Inflammatory macrophage treated with lipopolysaccharide for 1 hour (primary cell): ENCODE measurements at regions not wholly inside any gene's neighbourhood (a gene's known extent, or its start where the extent isn't known, plus 50 kb on each side); places are given as distances from the start of the nearest gene placed in this dataset.
"Not testable (repeated sequence)": the region's sequence is repeated elsewhere in the genome, so short reads cannot be mapped to it uniquely, and the experiment has no call there.

Experiments used
- DNase-seq, 2 donors: peaks; one replicate each; pipeline ENCODE4 v3.0.0-alpha.2; 2020 to 2022

GRCh38 chr13:54268013-54268695 lies 1239.5 kb downstream of the OLFM4 start:
- not testable (repeated sequence) for DNase-seq

- no peak for DNase-seq
These were observed 1258.6 kb downstream of the OLFM4 start for GRCh38 chr13:54287062-54287764.

GRCh38 chr13:54301085-54301484 lies 1272.5 kb downstream of the OLFM4 start:
- DNase-seq, result no peak

- DNase-seq, result no peak
These were observed 1276.8 kb downstream of the OLFM4 start for GRCh38 chr13:54305377-54305776.

GRCh38 chr13:54312885-54313284 lies 1284.3 kb downstream of the OLFM4 start:
- DNase-seq, result no peak

GRCh38 chr13:54317722-54318121 lies 1289.1 kb downstream of the OLFM4 start:
- no peak for DNase-seq

- DNase-seq, result no peak
These were observed 1308.9 kb downstream of the OLFM4 start for GRCh38 chr13:54337540-54337939.

GRCh38 chr13:54347531-54347930 lies 1318.9 kb downstream of the OLFM4 start:
- DNase-seq, result no peak

GRCh38 chr13:54356209-54356608 lies 1327.6 kb downstream of the OLFM4 start:
- DNase-seq, result no peak

- no peak for DNase-seq
These were observed 1328.2 kb downstream of the OLFM4 start for GRCh38 chr13:54356849-54357248.

- no peak for DNase-seq
These were observed 1328.8 kb downstream of the OLFM4 start for GRCh38 chr13:54357284-54357933.

GRCh38 chr13:54361460-54361859 lies 1332.8 kb downstream of the OLFM4 start:
- DNase-seq, result no peak

- no peak for DNase-seq
These were observed 1338.1 kb downstream of the OLFM4 start for GRCh38 chr13:54366728-54367127.

- DNase-seq, result no peak
These were observed 1339.1 kb downstream of the OLFM4 start for GRCh38 chr13:54367639-54368271.

- DNase-seq, result no peak
These were observed 1339.8 kb downstream of the OLFM4 start for GRCh38 chr13:54368387-54368786.

GRCh38 chr13:54373211-54373610 lies 1344.6 kb downstream of the OLFM4 start:
- no peak for DNase-seq

- no peak for DNase-seq
These were observed 1350.8 kb downstream of the OLFM4 start for GRCh38 chr13:54379461-54379860.

- DNase-seq, result no peak
These were observed 1355.0 kb downstream of the OLFM4 start for GRCh38 chr13:54383604-54384003.

- DNase-seq, result no peak
These were observed 1359.0 kb downstream of the OLFM4 start for GRCh38 chr13:54387625-54388024.

GRCh38 chr13:54390841-54391240 lies 1362.2 kb downstream of the OLFM4 start:
- DNase-seq, result no peak

- DNase-seq, result no peak
These were observed 1365.6 kb downstream of the OLFM4 start for GRCh38 chr13:54394085-54394700.

GRCh38 chr13:54394908-54395307 lies 1366.3 kb downstream of the OLFM4 start:
- no peak for DNase-seq

GRCh38 chr13:54402495-54402894 lies 1373.9 kb downstream of the OLFM4 start:
- no peak for DNase-seq
